SK-N-SH treated with all-trans-retinoic acid at 6 μM for 48 hours (cell line): ENCODE measurements at regions not wholly inside any gene's neighbourhood (a gene's known extent, or its start where the extent isn't known, plus 50 kb on each side); places are given as distances from the start of the nearest gene placed in this dataset.

Experiments
- ATAC-seq: fragments of 200-7000 bp; cut with Tn5 transposase; 3 replicates; pipeline ENCODE4 v1.9.1; 2020; ENCODE audit warnings: mild to moderate bottlenecking, moderate library complexity
- ARNTL ChIP-seq: fragments of 450-650 bp; formaldehyde crosslinking; IDR thresholded peaks from 2 replicates; pipeline ENCODE4 v1.5.0; 2020; ENCODE audit warnings: low read depth, mild to moderate bottlenecking, moderate library complexity, borderline replicate concordance
- BACH2 ChIP-seq: fragments of 250-450 bp; sonication (Bioruptor Pico); IDR thresholded peaks from 2 replicates; pipeline ENCODE4 v1.9.0; 2021; ENCODE audit warnings: mild to moderate bottlenecking, borderline replicate concordance
- CSDC2 ChIP-seq: fragments of 250-450 bp; sonication (Bioruptor Pico); IDR thresholded peaks from 2 replicates; pipeline ENCODE4 v1.5.0; 2020; ENCODE audit warnings: mild to moderate bottlenecking, moderate library complexity
- GLIS3 ChIP-seq: fragments of 250-450 bp; sonication (Bioruptor Pico); IDR thresholded peaks from 2 replicates; pipeline ENCODE4 v1.5.0; 2020; ENCODE audit warnings: mild to moderate bottlenecking, moderate library complexity
- ISL1 ChIP-seq: fragments of 250-450 bp; sonication (Bioruptor Pico); IDR thresholded peaks from 2 replicates; pipeline ENCODE4 v2.1.2; 2022; ENCODE audit warnings: mild to moderate bottlenecking, moderate library complexity
- OSR1 ChIP-seq: fragments of 250-450 bp; sonication (Bioruptor Pico); IDR thresholded peaks from 2 replicates; pipeline ENCODE4 v1.8.0; 2022; ENCODE audit warnings: moderate library complexity, mild to moderate bottlenecking, inconsistent platforms
- PPARA ChIP-seq: fragments of 250-450 bp; sonication (Bioruptor Pico); IDR thresholded peaks from 2 replicates; pipeline ENCODE4 v1.5.0; 2020; ENCODE audit warnings: mild to moderate bottlenecking, borderline replicate concordance
- RARB ChIP-seq: fragments of 250-450 bp; sonication (Bioruptor Pico); IDR thresholded peaks from 2 replicates; pipeline ENCODE4 v1.8.0; 2021; ENCODE audit warnings: mild to moderate bottlenecking, moderate library complexity
- SNAI2 ChIP-seq: fragments of 250-450 bp; sonication (Bioruptor Pico); IDR thresholded peaks from 2 replicates; pipeline ENCODE4 v1.5.0; 2020; ENCODE audit warnings: mild to moderate bottlenecking, moderate library complexity
- TCF4 ChIP-seq: fragments of 250-450 bp; sonication (Bioruptor Pico); IDR thresholded peaks from 2 replicates; pipeline ENCODE4 v1.8.0; 2021; ENCODE audit warnings: mild to moderate bottlenecking, moderate library complexity, borderline replicate concordance
- TOX ChIP-seq: fragments of 250-450 bp; sonication (Bioruptor Pico); IDR thresholded peaks from 2 replicates; pipeline ENCODE4 v1.8.0; 2021; ENCODE audit warnings: mild to moderate bottlenecking, moderate library complexity, borderline replicate concordance
- ZC3H10 ChIP-seq: fragments of 250-450 bp; sonication (Bioruptor Pico); IDR thresholded peaks from 2 replicates; pipeline ENCODE4 v1.5.1; 2021; ENCODE audit warnings: mild to moderate bottlenecking, moderate library complexity
- ZFP3 ChIP-seq: fragments of 250-450 bp; sonication (Bioruptor Pico); IDR thresholded peaks from 2 replicates; pipeline ENCODE4 v1.5.0; 2020; ENCODE audit warnings: mild to moderate bottlenecking, moderate library complexity
- ZFP30 ChIP-seq: fragments of 450-650 bp; formaldehyde crosslinking; IDR thresholded peaks from 2 replicates; pipeline ENCODE4 v1.5.0; 2022; ENCODE audit warnings: mild to moderate bottlenecking, moderate library complexity
- ZNF565 ChIP-seq: fragments of 450-650 bp; formaldehyde crosslinking; conservative IDR thresholded peaks from 2 replicates; pipeline ENCODE4 v1.5.0; 2020; ENCODE audit warnings: low read depth, mild to moderate bottlenecking, moderate library complexity
- ZNF70 ChIP-seq: fragments of 450-650 bp; formaldehyde crosslinking; IDR thresholded peaks from 2 replicates; pipeline ENCODE4 v1.5.0; 2020; ENCODE audit warnings: mild to moderate bottlenecking, moderate library complexity
- ZNF8 ChIP-seq: fragments of 450-650 bp; formaldehyde crosslinking; IDR thresholded peaks from 2 replicates; pipeline ENCODE4 v1.5.0; 2020; ENCODE audit warnings: mild to moderate bottlenecking, moderate library complexity
- TF ChIP-seq, protein P1 (sequence below): fragments of 250-450 bp; sonication (Bioruptor Pico); IDR thresholded peaks from 2 replicates; pipeline ENCODE4 v1.8.0; 2020; ENCODE audit warnings: mild to moderate bottlenecking, moderate library complexity, borderline replicate concordance
- TF ChIP-seq, protein P2 (sequence below): fragments of 250-450 bp; sonication (Bioruptor Pico); IDR thresholded peaks from 2 replicates; pipeline ENCODE4 v1.8.0; 2021; ENCODE audit warnings: low read depth, mild to moderate bottlenecking, moderate library complexity, borderline replicate concordance
- TF ChIP-seq, protein P3 (sequence below): fragments of 250-450 bp; sonication (Bioruptor Pico); IDR thresholded peaks from 2 replicates; pipeline ENCODE4 v1.5.0; 2020; ENCODE audit warnings: mild to moderate bottlenecking, moderate library complexity
- TF ChIP-seq, protein P4 (sequence below): fragments of 250-450 bp; sonication (Bioruptor Pico); IDR thresholded peaks from 2 replicates; pipeline ENCODE4 v1.5.1; 2020; ENCODE audit warnings: low read depth, mild to moderate bottlenecking, moderate library complexity
- TF ChIP-seq, protein P5 (sequence below): fragments of 250-450 bp; sonication (Bioruptor Pico); IDR thresholded peaks from 2 replicates; pipeline ENCODE4 v1.5.1; 2021; ENCODE audit warnings: mild to moderate bottlenecking, moderate library complexity

DNA sequence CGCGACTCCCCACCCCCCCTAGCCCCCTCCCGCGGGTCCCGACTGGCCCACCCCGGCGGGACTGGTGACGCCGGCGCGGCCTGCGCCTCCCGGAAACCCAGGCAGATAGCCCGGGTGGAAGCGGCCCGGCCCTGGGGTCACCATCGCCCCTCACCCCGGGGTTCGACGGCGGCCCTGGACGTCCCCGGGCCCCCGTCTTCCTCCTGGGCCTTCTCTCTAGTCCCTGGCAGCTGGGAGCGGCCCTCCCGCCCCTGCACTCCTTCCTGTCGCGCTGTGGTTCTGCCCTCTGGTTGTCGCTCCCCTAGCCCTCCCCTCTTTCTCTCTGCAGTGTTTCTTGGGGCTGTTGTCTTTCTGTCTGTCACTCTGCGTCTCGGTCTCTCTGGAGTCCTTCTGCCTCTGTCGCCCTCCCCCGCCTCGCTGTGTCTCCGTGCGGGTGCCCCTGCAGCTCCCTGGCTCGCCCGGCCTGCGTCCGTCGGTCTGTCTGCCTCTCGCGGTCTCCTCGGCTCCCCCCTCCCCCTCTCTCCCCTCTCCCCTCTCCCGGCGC lies 90.5 kb upstream of the PAX2 start:
- TF ChIP-seq, protein P1, sequence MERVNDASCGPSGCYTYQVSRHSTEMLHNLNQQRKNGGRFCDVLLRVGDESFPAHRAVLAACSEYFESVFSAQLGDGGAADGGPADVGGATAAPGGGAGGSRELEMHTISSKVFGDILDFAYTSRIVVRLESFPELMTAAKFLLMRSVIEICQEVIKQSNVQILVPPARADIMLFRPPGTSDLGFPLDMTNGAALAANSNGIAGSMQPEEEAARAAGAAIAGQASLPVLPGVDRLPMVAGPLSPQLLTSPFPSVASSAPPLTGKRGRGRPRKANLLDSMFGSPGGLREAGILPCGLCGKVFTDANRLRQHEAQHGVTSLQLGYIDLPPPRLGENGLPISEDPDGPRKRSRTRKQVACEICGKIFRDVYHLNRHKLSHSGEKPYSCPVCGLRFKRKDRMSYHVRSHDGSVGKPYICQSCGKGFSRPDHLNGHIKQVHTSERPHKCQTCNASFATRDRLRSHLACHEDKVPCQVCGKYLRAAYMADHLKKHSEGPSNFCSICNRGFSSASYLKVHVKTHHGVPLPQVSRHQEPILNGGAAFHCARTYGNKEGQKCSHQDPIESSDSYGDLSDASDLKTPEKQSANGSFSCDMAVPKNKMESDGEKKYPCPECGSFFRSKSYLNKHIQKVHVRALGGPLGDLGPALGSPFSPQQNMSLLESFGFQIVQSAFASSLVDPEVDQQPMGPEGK (CRISPR knock-in tag) = no peak
- TF ChIP-seq TOX (CRISPR knock-in tag) = no peak
- no peak for TF ChIP-seq ZNF565
- no peak for TF ChIP-seq TCF4 (CRISPR knock-in tag)
- no peak for TF ChIP-seq ARNTL (CRISPR knock-in tag)
- no peak for TF ChIP-seq SNAI2 (CRISPR knock-in tag)
- no peak for TF ChIP-seq ZC3H10 (CRISPR knock-in tag)
- TF ChIP-seq, protein P2, sequence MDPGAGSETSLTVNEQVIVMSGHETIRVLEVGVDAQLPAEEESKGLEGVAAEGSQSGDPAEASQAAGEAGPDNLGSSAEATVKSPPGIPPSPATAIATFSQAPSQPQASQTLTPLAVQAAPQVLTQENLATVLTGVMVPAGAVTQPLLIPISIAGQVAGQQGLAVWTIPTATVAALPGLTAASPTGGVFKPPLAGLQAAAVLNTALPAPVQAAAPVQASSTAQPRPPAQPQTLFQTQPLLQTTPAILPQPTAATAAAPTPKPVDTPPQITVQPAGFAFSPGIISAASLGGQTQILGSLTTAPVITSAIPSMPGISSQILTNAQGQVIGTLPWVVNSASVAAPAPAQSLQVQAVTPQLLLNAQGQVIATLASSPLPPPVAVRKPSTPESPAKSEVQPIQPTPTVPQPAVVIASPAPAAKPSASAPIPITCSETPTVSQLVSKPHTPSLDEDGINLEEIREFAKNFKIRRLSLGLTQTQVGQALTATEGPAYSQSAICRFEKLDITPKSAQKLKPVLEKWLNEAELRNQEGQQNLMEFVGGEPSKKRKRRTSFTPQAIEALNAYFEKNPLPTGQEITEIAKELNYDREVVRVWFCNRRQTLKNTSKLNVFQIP (CRISPR knock-in tag) = no peak
- TF ChIP-seq GLIS3 (CRISPR knock-in tag) = no peak
- TF ChIP-seq ISL1 (CRISPR knock-in tag) = no peak
- TF ChIP-seq, protein P3, sequence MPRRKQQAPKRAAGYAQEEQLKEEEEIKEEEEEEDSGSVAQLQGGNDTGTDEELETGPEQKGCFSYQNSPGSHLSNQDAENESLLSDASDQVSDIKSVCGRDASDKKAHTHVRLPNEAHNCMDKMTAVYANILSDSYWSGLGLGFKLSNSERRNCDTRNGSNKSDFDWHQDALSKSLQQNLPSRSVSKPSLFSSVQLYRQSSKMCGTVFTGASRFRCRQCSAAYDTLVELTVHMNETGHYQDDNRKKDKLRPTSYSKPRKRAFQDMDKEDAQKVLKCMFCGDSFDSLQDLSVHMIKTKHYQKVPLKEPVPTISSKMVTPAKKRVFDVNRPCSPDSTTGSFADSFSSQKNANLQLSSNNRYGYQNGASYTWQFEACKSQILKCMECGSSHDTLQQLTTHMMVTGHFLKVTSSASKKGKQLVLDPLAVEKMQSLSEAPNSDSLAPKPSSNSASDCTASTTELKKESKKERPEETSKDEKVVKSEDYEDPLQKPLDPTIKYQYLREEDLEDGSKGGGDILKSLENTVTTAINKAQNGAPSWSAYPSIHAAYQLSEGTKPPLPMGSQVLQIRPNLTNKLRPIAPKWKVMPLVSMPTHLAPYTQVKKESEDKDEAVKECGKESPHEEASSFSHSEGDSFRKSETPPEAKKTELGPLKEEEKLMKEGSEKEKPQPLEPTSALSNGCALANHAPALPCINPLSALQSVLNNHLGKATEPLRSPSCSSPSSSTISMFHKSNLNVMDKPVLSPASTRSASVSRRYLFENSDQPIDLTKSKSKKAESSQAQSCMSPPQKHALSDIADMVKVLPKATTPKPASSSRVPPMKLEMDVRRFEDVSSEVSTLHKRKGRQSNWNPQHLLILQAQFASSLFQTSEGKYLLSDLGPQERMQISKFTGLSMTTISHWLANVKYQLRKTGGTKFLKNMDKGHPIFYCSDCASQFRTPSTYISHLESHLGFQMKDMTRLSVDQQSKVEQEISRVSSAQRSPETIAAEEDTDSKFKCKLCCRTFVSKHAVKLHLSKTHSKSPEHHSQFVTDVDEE = no peak
- TF ChIP-seq, all 23 proteins: peak for 0
- ATAC-seq = peak; percentile 26; the same call in 2 of the 3 replicates

DNA sequence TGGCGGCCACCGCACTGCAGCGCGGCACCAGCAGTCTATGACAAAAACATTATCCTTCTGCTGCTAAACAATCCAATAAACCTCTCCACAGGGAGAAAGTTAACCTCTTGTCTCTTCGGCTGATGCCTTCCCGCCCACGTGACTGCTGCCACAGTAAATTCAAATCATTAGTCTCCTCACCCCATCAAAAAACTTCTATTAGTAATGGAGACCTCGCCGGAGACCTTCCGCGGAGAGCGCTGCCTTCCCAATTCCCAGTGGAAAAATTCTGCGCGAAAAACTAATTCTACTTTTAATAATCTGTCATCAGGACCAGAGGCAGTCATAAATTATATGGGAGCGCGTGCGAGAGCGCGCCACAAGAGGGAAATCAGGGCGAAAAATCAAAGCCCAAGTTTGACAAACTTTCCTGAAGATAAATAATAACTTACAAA lies 90.0 kb upstream of the PAX2 start:
- TF ChIP-seq GLIS3 (CRISPR knock-in tag) (no peak), CSDC2 (CRISPR knock-in tag) (no peak), ZNF8 (CRISPR knock-in tag) (no peak), ISL1 (CRISPR knock-in tag) (no peak), PPARA (CRISPR knock-in tag) (no peak), ARNTL (CRISPR knock-in tag) (no peak), ZNF70 (no peak)
- TF ChIP-seq, protein P1 (CRISPR knock-in tag) = no peak

DNA sequence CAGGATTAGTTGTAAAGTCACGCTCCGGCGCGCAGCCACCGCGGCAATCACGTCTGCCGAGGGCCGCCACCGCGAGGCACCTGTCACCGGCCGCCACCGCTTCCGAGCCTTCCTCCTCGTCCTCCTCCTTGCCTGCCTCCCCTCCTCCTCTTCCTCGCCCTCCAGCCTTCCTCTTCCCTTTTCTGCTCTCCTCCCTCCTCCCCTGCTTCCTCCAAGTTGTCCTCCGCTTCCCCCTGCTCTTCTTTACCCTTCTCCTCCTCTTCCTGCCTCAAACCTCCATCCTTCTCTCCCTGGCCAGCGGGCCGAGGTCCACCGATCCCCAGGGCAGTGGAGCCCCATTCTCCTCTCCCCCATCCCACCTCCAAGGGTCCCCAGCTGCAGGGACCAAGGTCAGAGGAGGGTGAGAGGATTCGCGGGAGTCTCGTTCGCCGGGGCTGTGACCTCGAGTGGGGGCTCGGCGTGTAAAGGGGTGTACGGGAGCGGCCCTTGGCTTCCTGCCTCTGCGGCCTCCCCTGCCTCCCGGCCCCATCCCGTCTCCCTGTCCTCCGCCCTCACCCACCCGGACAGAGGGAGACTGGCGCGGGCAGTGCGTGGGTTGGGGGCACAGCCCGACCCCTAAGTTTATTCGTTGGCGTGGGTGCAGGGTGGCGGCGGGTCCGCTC lies 89.5 kb upstream of the PAX2 start:
- peak; percentile 22 for ATAC-seq
- TF ChIP-seq, protein P4, sequence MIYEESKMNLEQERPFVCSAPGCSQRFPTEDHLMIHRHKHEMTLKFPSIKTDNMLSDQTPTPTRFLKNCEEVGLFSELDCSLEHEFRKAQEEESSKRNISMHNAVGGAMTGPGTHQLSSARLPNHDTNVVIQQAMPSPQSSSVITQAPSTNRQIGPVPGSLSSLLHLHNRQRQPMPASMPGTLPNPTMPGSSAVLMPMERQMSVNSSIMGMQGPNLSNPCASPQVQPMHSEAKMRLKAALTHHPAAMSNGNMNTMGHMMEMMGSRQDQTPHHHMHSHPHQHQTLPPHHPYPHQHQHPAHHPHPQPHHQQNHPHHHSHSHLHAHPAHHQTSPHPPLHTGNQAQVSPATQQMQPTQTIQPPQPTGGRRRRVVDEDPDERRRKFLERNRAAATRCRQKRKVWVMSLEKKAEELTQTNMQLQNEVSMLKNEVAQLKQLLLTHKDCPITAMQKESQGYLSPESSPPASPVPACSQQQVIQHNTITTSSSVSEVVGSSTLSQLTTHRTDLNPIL = no peak
- TF ChIP-seq OSR1 (CRISPR knock-in tag) = no peak
- no peak for TF ChIP-seq ARNTL (CRISPR knock-in tag)
- no peak for TF ChIP-seq GLIS3 (CRISPR knock-in tag)
- TF ChIP-seq TOX (CRISPR knock-in tag) = no peak
- TF ChIP-seq RARB (CRISPR knock-in tag) = no peak
- no peak for TF ChIP-seq ZNF565
- TF ChIP-seq TCF4 (CRISPR knock-in tag) = no peak
- TF ChIP-seq, protein P1 (CRISPR knock-in tag) = no peak
- TF ChIP-seq, protein P5, sequence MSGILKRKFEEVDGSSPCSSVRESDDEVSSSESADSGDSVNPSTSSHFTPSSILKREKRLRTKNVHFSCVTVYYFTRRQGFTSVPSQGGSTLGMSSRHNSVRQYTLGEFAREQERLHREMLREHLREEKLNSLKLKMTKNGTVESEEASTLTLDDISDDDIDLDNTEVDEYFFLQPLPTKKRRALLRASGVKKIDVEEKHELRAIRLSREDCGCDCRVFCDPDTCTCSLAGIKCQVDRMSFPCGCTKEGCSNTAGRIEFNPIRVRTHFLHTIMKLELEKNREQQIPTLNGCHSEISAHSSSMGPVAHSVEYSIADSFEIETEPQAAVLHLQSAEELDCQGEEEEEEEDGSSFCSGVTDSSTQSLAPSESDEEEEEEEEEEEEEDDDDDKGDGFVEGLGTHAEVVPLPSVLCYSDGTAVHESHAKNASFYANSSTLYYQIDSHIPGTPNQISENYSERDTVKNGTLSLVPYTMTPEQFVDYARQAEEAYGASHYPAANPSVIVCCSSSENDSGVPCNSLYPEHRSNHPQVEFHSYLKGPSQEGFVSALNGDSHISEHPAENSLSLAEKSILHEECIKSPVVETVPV (CRISPR knock-in tag) = no peak
- no peak for TF ChIP-seq ISL1 (CRISPR knock-in tag)
- TF ChIP-seq ZFP30 (CRISPR knock-in tag) = no peak
- TF ChIP-seq SNAI2 (CRISPR knock-in tag) = no peak
- TF ChIP-seq ZNF8 (CRISPR knock-in tag) = no peak
- no peak for TF ChIP-seq ZFP3 (CRISPR knock-in tag)
- no peak for TF ChIP-seq PPARA (CRISPR knock-in tag)
- TF ChIP-seq ZC3H10 (CRISPR knock-in tag) = no peak
- TF ChIP-seq BACH2 (CRISPR knock-in tag) = no peak

More for the DNA sequence above, 90.0 kb upstream of the PAX2 start:
- ATAC-seq = peak; percentile 12; the same call in 1 of the 3 replicates
